Adrenal gland (tissue), 9 donors: ENCODE measurements at regions not wholly inside any gene's neighbourhood (a gene's known extent, or its start where the extent isn't known, plus 50 kb on each side); places are given as distances from the start of the nearest gene placed in this dataset.

Source experiments
- DNase-seq, 7 donors: peaks; one replicate each; pipeline ENCODE4 v3.0.0-alpha.2; 2019 to 2020
- H3K27ac ChIP-seq, 5 donors: fragments of 200-600 bp; sonication (generic) in 4 of 5; 1 replicate in 3 of 5; 2 replicates in 2 of 5; pipeline versions ENCODE4 v1.5.1 to v1.8.0; 2016 to 2020; ENCODE audit warnings: mild to moderate bottlenecking in 1 of 5
- H3K27me3 ChIP-seq: fragments of 200-600 bp; 2 replicates; pipeline ENCODE4 v1.8.0; 2021
- H3K36me3 ChIP-seq, 2 donors: fragments of 200-600 bp; replicated peaks in 1 of 2; 1 replicate in 1 of 2; 2 replicates in 1 of 2; pipeline versions ENCODE4 v1.5.1 to v1.8.0; 2018 to 2022
- H3K4me1 ChIP-seq, 2 donors: fragments of 200-600 bp; replicated peaks in 1 of 2; 1 replicate in 1 of 2; 2 replicates in 1 of 2; pipeline versions ENCODE4 v1.5.1 to v1.8.0; 2018 to 2021
- H3K4me3 ChIP-seq, 4 donors: fragments of 200-600 bp; sonication (generic) in 3 of 4; one replicate each; pipeline ENCODE4 v1.5.1; 2016 to 2018
- H3K9me3 ChIP-seq, 3 donors: fragments of 200-600 bp; sonication (generic) in 1 of 3; replicated peaks in 1 of 3; 1 replicate in 2 of 3; 2 replicates in 1 of 3; pipeline versions ENCODE4 v1.5.1 to v1.8.0; 2016 to 2021
- POLR2A ChIP-seq, 2 donors: fragments of 450-650 bp; IDR thresholded peaks; one replicate each; pipeline ENCODE4 v1.6.1; 2017; ENCODE audit warnings: antibody characterized with exemption in 2 of 2, mild to moderate bottlenecking in 2 of 2, moderate library complexity in 1 of 2
- whole genome bisulfite sequencing, 4 donors: extraction: QIAGEN DNeasy Blood & Tissue Kit in 2 of 4; methylation state at CpG; one replicate each; pipeline versions ENCODE4 v1.1.5 to v1.1.7; 2013 to 2017; 5-methylcytosine and 5-hydroxymethylcytosine counted together
- intact Hi-C, 2 donors: fragments of 100-400 bp; cut with DNase I; formaldehyde crosslinking; loops; one replicate each; pipeline versions ENCODE4 v1.14.1 to v1.15.0; 2022 to 2023
- TF ChIP-seq, protein P1 (sequence below), 6 experiments: fragments of 450-650 bp in 4 of 6; fragments of 200-600 bp in 2 of 6; sonication (generic) in 1 of 6; IDR thresholded peaks; 1 replicate in 5 of 6; 2 replicates in 1 of 6; pipeline versions ENCODE4 v1.5.1 to v1.8.0; 2016 to 2021; ENCODE audit warnings: antibody characterized with exemption in 6 of 6, mild to moderate bottlenecking in 2 of 6, moderate library complexity in 1 of 6
- donor health status: healthy with polysubstance abuse.
- donor health status: Bipolar disorder and iron deficiency.
- donor health status: DM: yes; HTN: yes; CAD: no.
- donor health status: DM: no; HTN: no; CAD: no.
- donor health status: DM: no; HTN: no; CAD: no.

DNA sequence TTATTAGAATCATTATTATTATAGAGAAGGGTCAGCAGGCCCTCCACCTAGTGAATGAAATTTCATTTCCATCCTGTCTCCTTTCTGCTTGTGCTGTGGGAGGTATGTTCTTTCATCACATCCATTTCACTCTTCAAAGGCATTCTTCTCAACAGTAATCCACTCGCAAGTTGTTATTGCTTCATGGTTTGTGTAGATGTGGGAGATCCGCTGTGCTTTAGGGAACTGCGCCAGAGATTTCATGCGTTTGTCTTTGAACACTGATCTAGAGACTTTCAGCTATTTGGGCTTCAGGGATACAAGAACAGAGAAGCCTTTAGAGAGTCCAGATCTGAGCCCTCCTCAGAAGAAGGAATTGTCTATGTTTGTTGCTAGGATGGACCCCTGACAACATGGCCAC, 53.5 kb upstream of the PUDP start:
- intact Hi-C loops, result no loop called here
- H3K9me3 ChIP-seq, result no peaks in the 10 kb centered on the region
- no peak for DNase-seq
- H3K36me3 ChIP-seq, result no peaks in the 10 kb centered on the region
- H3K4me1 ChIP-seq, result no peaks in the 10 kb centered on the region
- no peak overlapping the region for H3K4me3 ChIP-seq
- no peak for TF ChIP-seq POLR2A (IDR thresholded peaks at IDR 0.05)
- TF ChIP-seq, protein P1, sequence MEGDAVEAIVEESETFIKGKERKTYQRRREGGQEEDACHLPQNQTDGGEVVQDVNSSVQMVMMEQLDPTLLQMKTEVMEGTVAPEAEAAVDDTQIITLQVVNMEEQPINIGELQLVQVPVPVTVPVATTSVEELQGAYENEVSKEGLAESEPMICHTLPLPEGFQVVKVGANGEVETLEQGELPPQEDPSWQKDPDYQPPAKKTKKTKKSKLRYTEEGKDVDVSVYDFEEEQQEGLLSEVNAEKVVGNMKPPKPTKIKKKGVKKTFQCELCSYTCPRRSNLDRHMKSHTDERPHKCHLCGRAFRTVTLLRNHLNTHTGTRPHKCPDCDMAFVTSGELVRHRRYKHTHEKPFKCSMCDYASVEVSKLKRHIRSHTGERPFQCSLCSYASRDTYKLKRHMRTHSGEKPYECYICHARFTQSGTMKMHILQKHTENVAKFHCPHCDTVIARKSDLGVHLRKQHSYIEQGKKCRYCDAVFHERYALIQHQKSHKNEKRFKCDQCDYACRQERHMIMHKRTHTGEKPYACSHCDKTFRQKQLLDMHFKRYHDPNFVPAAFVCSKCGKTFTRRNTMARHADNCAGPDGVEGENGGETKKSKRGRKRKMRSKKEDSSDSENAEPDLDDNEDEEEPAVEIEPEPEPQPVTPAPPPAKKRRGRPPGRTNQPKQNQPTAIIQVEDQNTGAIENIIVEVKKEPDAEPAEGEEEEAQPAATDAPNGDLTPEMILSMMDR (IDR thresholded peaks at IDR 0.05), result no peak
- 94 to 96% (median 95%) methylated on average over 4 of the region's 4 CpGs for WGBS, 4 donors
- no peak overlapping the region for H3K27ac ChIP-seq
- no peaks in the 10 kb centered on the region for H3K27me3 ChIP-seq

DNA sequence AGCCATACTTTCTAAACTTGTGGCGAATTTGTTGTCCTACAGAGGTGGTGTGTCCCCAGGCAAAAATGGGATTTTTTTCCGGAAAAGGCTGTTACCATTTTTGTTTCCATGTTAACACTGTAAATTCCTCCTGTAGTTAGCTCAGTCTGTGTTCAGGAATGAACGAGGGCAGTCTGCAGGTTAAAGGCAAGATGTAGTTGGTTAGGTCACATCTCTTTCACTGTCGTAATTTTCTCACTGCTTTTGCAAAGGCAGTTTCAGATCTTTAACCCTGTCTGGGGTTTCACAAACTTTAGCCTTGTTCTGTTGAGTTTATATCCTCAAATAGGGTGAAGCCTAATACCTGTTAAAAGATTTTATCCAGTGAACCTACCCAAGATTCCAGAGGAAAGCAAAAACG, 50.5 kb upstream of the PUDP start:
- no peak for TF ChIP-seq POLR2A (IDR thresholded peaks at IDR 0.05)
- TF ChIP-seq, protein P1 (IDR thresholded peaks at IDR 0.05), result no peak
- 52 to 64% (median 57%) methylated on average over 5 of the region's 5 CpGs for WGBS, 4 donors
- Histone ChIP-seq H3K4me1 (no peaks in the 10 kb centered on the region), H3K9me3 (no peaks in the 10 kb centered on the region), H3K27me3 (no peaks in the 10 kb centered on the region), H3K4me3 (no peak overlapping the region), H3K27ac (no peak overlapping the region), H3K36me3 (no peaks in the 10 kb centered on the region)
- intact Hi-C loops, result no loop called here
- DNase-seq, result no peak
